ENCODE measurements at regions not wholly inside any gene's neighbourhood (a gene's known extent, or its start where the extent isn't known, plus 50 kb on each side); places are given as distances from the start of the nearest gene placed in this dataset.

GRCh38 chr2:219769090-219769910 lies 141.9 kb downstream of the SLC4A3 start:
- peaks cover 16% of the 10 kb centered on the region for H3K4me1 Mint-ChIP-seq

GRCh38 chr2:219772103-219772635 lies 144.7 kb downstream of the SLC4A3 start:
- Mint-ChIP-seq H3K4me1 (peaks cover 4% of the 10 kb centered on the region), H3K9me3 (peaks cover 3% of the 10 kb centered on the region), H3K27ac (ENCODE audit: unreplicated experiment) (no peak overlapping the region), H3K4me3 (no peak overlapping the region), H3K27me3 (ENCODE audit: low read depth) (no peaks in the 10 kb centered on the region), H3K36me3 (ENCODE audit: low read depth) (no peaks in the 10 kb centered on the region)
- TF ChIP-seq CTCF (conservative IDR thresholded peaks at IDR 0.05) = no peak
- DNase-seq (ENCODE audit: low read depth, low spot score) = no peak

More at GRCh38 chr2:219769090-219769910, 141.9 kb downstream of the SLC4A3 start:
- Mint-ChIP-seq H3K9me3 (no peaks in the 10 kb centered on the region), H3K4me3 (no peak overlapping the region), H3K27ac (ENCODE audit: unreplicated experiment) (no peak overlapping the region), H3K27me3 (ENCODE audit: low read depth) (no peaks in the 10 kb centered on the region), H3K36me3 (ENCODE audit: low read depth) (no peaks in the 10 kb centered on the region)
- TF ChIP-seq CTCF (conservative IDR thresholded peaks at IDR 0.05) = no peak
- DNase-seq (ENCODE audit: low read depth, low spot score) = no peak

GRCh38 chr2:219772697-219773096 lies 145.3 kb downstream of the SLC4A3 start:
- H3K4me1 Mint-ChIP-seq = peaks cover 4% of the 10 kb centered on the region
- no peak for DNase-seq (ENCODE audit: low read depth, low spot score)
- H3K27ac Mint-ChIP-seq (ENCODE audit: unreplicated experiment) = no peak overlapping the region
- no peaks in the 10 kb centered on the region for H3K36me3 Mint-ChIP-seq (ENCODE audit: low read depth)
- no peak overlapping the region for H3K4me3 Mint-ChIP-seq
- H3K9me3 Mint-ChIP-seq = peaks cover 3% of the 10 kb centered on the region
- TF ChIP-seq CTCF (conservative IDR thresholded peaks at IDR 0.05) = no peak
- no peaks in the 10 kb centered on the region for H3K27me3 Mint-ChIP-seq (ENCODE audit: low read depth)

GRCh38 chr2:219775506-219775905 lies 148.1 kb downstream of the SLC4A3 start:
- H3K36me3 Mint-ChIP-seq (ENCODE audit: low read depth) = no peaks in the 10 kb centered on the region
- DNase-seq (ENCODE audit: low read depth, low spot score) = no peak
- peaks cover 6% of the 10 kb centered on the region for H3K27me3 Mint-ChIP-seq (ENCODE audit: low read depth)
- H3K4me3 Mint-ChIP-seq = no peak overlapping the region
- H3K4me1 Mint-ChIP-seq = peaks cover 4% of the 10 kb centered on the region
- no peak for TF ChIP-seq CTCF (conservative IDR thresholded peaks at IDR 0.05)
- no peak overlapping the region for H3K27ac Mint-ChIP-seq (ENCODE audit: unreplicated experiment)
- H3K9me3 Mint-ChIP-seq = peaks cover 3% of the 10 kb centered on the region

- peaks cover 3% of the 10 kb centered on the region for H3K9me3 Mint-ChIP-seq
- peaks cover 6% of the 10 kb centered on the region for H3K27me3 Mint-ChIP-seq (ENCODE audit: low read depth)
- no peak for DNase-seq (ENCODE audit: low read depth, low spot score)
- peak overlapping the region; percentile 79 for H3K27ac Mint-ChIP-seq (ENCODE audit: unreplicated experiment)
- no peaks in the 10 kb centered on the region for H3K36me3 Mint-ChIP-seq (ENCODE audit: low read depth)
- peaks cover 4% of the 10 kb centered on the region for H3K4me1 Mint-ChIP-seq
- H3K4me3 Mint-ChIP-seq = no peak overlapping the region
- no peak for TF ChIP-seq CTCF (conservative IDR thresholded peaks at IDR 0.05)
Observed at GRCh38 chr2:219777388-219777787, 150.0 kb downstream of the SLC4A3 start.
